Activated gamma-delta T cell treated with Interleukin-2 at 50 U/mL for 16 hours (primary cell): ENCODE measurements at regions not wholly inside any gene's neighbourhood (a gene's known extent, or its start where the extent isn't known, plus 50 kb on each side); places are given as distances from the start of the nearest gene placed in this dataset.
"Not testable (repeated sequence)": the region's sequence is repeated elsewhere in the genome, so short reads cannot be mapped to it uniquely, and the experiment has no call there.

Experiments used
- DNase-seq: peaks from one replicate; pipeline ENCODE4 v3.0.0-alpha.2; 2020

DNA sequence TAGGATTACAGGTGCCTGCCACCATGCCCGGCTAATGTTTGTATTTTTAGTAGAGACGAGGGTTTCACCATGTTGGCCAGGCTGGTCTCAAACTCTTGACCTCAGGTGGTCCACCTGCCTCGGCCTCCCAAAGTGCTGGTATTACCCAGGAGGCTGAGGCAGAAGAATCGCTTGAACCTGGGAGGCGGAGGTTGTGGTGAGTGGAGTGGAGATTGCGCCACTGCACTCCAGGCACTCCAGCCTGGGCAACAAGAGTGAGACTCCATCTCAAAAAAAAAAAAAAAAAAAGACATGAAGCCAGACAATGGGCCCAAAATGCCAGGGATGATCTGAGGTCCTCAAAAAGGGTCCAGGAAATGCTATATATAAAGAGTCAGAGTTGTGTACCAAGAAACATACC lies 392.9 kb downstream of the SEC14L1 start:
- not testable (repeated sequence) for DNase-seq

DNA sequence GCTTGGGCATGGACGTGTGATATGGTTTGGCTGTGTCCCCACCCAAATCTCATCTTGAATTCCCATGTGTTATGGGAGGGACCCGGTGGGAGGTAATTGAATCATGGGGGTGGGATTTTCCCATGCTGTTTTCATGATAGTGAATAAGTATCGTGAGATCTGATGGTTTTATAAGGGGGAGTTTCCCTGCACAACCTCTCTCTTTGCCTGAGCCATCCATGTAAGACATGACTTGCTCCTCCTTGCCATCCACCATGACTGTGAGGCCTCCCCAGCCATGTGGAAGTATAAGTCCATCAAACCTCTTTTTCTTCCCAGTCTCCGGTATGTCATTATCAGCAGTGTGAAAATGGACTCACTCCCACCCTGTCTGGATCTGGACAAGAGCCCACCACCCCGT lies 393.4 kb downstream of the SEC14L1 start:
- no peak for DNase-seq

DNA sequence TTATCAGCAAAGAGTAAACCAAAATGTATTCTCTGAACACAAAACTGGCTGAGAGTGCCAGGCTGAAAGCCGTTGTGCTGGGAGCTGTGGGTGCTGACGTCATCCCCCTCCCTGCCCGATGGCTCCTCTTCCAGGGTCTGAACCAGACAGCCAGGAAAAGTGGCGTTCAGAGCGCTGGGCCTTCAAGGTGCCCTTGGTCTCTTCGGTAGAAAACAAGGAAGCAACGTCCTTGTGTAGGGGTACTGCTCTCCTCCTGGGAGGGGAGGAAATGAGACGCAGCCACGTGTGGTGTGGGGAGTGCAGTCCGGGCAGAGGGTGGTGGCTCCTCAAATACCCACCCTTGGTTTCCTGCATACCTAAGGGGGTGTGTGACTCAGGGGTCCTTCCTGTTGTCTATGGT lies 394.7 kb downstream of the SEC14L1 start:
- no peak for DNase-seq

DNA sequence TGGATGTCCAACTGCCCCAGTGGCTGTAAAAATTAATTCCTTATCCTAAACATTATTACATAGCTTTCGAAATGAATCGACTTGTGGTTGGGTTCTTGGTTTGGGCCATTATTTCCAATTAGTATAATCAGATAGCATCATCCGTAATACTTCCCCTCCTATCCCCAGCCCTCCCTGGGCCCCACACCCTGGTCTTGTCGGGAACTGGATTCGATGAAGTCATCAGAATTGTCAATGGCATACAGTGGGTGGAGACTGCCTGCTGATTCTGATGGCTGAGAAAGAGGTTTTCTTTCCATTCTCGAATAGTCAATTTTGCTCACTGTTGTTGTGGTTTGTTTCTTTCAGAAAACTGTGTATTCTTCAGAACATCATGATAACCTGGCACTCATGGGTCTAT lies 395.1 kb downstream of the SEC14L1 start:
- no peak for DNase-seq

DNA sequence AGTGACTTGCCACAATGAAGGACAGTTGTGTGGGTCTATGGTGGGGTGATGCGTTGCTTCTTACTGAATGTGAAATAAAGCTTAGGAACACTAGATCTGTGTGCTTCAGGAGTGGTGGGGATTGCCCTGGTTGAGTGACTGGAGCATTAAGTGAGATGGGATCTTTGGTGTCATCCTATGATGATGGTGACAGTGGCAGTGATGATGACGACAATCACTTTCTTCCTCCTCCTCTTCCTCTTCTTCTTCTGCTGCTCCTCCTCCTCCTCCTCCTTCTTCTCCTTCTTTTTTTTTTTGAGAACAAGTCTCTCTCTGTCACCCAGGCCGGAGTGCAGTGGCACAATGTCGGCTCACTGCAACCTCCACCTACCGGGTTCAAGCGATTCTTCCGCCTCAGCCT lies 396.8 kb downstream of the SEC14L1 start:
- DNase-seq = no peak

DNA sequence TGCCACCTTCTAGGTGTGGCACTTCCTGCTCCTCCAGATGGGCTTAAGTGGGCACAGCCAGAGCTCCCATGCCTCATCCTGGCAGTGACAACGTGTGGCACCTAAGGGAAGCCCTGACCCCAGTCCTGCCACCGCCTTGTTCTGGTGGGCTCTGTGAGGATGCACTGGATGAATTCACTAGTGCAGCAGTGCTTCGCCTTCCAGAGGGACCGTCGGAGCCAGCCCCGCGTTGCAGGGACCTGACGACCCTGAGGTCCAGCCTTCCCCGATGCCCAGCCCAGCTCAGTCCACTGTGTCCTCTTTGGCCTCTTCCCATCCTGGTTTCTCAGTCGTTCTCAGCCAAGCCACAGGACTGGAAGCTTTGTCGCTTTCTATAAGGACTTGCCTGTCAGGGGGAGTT lies 399.8 kb downstream of the SEC14L1 start:
- no peak for DNase-seq

DNA sequence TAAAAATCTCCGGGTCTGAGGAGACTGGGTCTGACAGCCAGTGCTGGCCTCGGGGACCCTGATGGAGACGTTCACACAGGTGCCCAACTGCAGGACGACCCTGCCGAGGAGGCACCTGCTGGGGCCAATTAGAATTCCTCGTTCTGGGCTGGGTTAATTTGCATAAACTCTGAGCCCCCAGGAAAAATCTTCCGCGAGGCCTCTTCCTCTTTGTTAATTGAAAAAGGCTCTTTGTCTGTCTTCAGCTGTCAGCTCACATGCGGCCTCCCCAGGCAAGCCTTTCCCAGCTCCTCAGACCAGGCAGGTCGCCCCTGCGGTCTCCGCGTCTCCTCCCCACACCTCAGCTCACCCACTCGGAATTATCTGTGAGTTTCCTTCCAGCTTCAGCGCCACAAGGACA lies 400.2 kb downstream of the SEC14L1 start:
- DNase-seq = no peak

DNA sequence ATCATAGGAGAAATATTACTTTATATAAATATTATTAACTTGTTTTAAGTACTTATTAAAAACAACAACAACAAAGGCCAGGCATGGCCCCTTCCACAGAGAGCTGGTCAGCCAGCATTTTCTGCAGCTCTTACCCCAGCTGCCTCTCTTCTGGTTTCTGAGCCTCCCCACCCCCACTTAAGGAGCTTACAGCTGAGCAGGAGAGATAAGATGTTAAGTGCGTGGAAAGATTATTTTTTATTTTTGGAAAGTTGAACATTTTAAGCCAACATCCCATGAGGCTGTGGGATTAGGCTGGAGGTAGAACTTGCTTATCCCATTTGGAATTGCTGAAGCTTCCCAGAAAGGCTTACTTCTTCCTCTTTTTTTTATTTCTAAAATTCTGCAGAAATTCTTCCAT lies 401.2 kb downstream of the SEC14L1 start:
- DNase-seq = no peak

DNA sequence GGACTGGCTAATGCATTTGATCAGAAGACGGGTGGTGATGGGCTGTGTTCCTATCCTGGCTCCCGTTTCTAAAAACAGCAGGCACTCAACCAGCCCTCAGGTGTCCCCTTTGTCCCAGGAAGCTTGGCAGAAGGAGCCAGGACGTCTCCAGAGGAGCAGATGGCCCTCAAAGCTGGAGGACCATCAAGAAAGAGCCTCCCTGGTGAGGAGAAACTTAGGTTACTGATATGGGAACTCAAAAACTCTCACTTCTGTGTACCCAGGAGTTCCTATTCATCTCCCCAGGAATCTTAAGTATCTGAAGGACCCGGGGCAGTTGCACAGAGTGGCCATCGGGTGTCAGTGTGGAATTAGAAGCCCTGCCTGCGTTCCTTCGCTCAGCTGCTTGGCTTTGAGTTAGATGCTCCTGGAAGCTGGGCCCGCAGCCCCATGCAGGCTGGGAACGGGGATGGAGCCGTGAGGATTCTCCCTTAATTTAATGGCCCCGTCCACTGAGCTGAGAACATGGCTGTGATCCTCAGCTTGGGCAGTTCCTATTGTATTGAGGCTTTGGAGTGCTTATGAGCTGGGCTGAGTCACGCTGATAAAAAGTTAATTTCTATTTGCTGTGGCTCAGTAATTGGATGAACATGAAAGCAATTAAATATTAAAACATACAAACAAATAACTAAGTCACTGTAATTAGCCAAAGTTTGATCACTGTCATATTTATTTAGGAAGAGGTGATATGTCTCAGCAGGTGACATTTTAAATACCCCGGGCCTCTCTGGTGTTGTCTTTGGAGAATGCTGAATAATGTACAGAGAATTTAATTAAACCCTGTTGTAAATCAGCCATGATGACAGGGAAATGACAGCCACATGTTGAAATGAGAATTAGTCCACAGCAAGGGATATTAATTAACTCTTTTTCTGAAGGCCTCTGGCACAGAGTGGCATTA lies 402.1 kb downstream of the SEC14L1 start:
- peak; percentile 55 for DNase-seq

DNA sequence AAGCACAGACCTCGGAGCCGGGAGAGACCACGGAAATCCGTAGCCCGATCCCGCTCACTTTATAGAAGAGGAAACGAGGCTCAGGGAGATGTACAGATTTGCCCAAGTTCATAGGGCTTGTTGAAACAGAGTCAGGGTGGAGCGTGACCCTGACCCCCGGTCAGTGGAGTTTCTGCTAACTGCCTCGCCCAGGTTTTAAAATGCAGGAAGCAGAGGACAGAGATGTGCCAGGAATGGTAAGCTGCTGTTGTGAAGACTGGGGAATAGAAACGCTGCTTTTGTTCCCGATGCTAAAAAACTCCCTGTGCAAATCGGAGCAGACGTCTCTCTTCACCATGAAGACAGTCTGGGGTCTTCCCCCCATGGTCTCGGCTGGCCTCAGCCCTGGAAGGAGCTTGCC lies 403.0 kb downstream of the SEC14L1 start:
- DNase-seq = no peak

DNA sequence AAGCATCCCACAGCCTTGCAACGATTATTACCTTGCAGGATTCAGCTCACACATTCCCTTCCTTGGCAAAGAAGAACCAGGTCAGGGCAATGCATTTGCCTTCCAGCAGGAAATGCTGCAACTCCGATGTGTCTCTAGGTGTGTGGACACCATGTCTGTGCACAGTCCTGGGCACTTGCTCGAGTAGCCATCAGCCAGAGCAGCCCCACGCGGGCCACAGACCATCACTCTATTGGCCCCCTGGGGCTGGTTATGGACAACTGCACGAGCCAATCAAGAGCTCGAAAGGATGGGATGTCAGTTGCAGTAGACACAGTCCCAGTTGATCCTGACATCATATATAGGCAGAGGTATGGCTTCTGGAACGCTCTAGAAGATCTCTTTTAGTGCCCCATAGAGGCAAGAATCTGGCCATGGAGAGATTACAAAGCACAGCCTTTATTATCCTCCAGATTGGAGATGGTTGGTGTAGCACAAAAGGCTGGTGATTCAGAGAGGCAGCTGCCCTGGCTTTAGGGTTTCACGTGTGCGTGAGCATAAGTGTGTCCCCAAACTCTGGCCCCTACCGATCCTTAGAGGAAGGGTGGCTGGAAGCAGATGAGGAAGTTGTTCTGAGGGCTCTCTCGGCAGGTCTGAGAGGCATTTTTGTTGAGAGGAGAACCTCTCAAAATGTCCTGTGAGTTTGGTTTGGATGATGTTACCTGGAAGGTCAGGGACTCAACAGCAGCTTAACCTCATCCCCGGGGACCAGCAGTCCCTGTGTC lies 403.8 kb downstream of the SEC14L1 start:
- DNase-seq = no peak

DNA sequence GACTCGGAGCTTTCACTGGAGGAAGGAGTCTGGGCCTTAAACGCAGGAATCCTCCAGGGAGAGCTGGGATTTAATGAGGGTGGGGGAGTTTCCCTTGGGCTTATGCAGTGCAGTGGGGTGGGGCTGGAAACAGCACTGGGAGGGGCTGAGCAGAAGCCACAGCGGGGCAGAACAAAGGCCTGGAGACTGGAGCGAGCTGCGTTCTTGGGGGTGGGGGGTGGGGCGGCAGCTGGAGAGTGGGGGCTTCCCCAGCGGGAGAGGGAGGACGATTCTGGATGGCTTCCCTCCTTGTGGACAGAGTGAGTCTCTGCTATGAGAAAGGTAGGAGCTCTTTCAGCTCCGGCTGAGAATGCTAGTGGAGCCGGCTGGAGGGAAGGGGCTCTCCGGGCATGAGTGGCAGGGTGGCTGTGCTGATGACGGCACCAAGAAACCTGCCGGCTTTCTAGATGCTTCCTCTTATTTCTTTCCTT lies 406.0 kb downstream of the SEC14L1 start:
- no peak for DNase-seq

DNA sequence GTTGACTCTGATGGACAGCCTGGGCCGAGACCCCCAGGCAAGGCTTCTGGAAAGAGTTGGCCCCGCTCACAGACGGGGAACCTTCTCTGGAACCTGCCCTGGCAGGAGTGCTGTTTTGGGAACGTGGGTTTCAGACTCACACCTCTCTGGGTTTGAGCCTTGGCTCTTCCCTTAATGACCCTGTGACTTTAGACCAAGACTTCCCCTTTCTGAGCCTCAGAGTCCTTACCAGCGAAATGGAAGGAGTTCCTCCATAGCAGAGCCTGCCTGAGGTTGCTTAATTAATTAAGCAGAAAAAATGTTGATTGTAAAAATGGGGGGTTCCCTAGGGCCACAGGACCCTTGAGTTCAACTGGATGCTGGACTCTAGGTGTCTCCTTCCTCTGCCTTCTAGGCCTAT lies 408.2 kb downstream of the SEC14L1 start:
- no peak for DNase-seq

DNA sequence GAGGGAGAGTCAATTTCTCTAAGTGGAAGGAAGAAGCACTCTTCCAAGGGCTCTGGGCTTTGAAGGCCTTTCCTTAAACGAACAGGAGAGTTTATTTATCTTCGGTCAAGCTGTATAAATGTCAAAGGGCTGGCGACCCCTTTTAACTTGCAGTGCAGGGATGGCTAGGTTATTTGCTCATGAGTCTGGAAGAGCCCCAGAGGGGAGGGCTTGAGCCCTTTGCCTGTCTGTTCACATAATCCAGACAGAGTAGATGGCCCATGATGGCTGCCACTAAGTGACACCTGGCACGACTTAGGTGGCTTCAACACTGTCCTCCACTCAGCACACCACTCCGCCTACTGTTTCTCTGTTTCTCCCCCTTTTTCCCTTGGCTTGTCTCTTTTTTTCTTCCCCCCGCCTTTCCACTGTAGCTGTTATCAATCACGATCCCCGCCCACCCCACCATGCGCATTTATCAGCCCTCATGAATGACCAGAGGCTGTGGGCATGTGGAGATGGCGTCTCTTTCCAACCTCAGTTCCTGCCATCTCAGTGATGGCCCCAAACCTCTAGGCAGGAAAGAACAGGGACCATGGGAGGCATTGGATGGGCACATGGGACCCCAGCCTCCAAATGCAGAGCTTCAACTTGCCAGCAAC lies 408.7 kb upstream of the TNRC6C start:
- no peak for DNase-seq

DNA sequence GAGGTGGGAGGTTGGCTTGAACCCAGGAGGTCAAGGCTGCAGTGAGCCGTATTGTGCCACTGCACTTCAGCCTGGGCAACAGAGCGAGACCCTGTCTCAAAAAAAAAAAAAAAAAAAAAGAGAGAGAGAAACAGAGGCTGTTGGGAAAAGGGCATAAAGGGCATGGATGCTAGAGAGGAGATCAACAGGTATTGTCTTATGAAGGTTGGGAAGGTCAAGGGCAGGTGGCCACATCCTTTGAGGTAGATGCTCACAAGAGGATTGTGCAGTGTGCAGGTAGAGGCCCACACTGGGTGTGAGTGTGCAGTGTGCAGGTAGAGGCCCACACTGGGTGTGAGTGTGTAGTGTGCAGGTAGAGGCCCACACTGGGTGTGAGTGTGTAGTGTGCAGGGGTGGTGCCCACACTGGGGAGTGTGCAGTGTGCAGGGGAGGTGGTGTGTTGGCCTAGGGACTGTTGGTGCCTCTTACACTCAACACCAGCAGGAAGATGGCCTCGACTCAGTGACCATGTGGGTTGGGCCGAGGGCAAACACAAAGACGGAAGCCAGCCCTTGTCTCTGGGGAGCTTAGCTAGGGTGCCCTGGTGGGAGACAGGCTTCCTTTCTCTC lies 404.9 kb upstream of the TNRC6C start:
- no peak for DNase-seq

DNA sequence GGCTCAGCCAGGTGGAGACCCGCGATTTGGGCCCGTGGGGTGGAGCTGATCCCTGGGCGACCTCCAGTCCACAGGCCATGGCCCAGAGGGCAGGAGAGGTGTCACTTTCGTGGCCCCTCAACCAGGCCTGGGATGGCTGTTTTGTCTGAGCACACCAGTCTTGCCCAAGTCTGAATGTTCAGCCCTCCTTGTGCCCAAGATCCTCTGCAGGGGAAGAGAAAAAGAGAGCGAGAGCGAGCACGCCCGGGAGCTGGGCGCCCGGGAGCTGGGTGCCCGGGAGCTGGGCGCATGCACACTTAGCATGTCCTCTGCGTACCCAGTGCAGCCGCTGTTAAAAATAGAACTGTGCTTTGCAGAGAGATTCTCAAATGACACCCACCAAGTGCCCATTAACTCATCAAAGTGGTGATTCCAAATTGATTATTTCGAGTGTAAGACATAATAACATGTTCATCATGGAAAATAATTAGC lies 403.3 kb upstream of the TNRC6C start:
- no peak for DNase-seq

DNA sequence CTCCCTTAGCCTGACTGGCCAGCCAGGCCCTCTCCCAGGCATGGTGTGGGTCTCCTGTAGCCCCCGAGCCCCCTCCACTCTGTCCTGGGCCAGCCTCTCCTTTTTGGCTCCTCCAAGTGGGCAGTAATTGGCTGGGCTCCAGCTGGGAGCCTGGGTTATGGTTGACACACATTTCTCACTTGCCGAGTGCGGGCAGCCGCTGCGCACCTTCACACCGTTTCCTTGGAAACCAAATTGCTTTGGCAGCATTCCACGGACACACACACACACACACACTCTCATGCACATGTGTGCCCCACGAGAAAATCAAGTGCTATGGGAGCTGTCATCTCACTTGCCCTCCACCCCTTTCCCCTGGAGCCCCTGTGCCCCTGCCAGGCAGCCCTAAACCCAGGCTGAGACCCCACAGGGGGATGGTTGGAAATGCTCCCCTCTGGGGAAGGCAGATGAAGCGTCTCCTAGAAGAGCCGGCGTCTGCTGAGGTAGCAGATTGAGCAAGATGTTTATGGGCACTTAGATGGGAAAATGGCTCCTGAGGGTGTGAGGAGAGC lies 402.7 kb upstream of the TNRC6C start:
- DNase-seq = no peak

DNA sequence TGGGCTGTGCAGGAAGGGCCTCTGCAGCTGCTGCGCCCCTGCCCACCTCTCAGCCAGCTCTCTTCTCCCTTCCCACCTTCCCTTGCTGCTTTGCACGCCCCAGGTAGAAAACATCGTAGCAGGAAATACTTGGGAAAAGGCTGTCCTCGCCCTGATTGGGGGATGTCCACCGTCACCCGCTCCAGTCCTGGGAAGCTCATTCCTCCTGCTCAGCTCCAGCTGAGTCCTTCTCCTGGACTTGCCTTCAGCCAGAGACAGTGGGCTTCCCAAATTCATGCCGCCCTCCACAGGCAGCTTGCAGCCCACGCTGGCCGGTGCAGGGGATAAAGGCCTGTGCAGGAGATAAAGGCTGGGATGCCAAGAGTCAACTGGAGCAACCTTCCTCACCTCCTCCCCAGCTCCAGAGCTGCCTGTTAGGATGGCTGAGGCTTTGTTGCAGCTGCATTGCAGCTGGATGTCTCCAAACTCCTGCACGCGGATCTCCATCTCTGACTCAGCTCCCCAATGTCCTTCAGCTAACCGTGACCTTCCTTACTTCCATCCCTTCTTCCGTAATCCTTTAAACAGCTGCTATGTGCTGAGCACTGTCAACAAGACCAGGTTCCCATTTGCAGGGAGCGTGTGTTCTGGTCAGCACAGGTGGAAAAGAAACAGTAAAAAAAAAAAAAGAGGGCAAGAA lies 402.0 kb upstream of the TNRC6C start:
- no peak for DNase-seq

DNA sequence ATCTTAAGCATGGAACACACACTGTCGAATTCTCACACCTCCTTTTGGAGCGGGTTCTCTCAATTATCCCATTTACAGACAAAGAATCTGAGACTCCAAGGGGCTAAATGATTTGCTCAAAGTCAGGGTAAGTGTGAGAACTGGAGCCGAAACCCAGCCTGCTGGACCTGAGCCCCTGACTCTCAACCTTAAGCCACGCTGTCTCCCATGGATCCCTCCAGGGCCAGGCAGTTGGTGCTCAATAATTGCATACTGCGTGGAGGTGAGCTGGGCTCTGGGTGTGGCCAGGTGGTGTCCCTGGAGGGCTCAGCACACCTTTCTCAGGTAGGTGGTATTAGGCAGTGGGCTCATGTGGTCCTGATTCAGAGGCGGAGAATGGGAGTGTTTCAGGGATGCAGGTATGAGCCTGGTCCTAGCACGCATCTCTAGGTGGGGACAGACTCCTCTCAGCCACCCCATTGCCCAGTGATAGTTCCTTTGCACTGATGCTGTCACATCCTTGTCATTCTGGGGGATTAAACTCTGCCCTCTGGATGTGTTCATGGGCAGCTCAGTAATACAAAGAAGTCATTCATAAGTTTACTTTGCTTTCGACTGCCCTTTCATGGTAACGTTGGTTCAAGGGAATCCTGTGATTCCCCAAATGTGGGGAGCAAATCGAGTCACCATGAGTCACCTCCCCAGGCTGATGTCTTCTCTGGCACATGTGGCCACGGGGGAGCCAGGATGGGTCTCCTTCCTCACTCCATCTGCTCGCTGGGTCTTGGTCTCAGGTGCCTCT lies 399.5 kb upstream of the TNRC6C start:
- DNase-seq = no peak

DNA sequence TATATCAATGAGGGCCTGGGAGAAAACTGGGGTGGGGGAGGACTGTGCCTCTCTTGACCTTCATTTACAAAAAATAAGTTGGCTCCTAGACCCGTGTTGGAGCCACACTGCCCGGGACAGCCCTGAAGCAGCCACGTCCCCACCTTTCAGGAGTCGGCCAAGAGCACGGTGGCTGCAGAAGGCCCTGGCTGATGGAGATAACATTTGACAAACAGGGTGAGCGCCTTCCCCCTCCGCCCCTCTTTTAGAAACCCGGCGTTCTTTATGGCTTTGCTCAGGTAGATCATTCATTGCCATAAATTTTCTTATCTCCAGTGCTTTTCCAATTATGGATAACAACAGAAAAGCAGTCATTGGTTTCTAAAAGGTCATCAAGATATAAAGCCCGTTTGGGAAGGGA lies 398.1 kb upstream of the TNRC6C start:
- DNase-seq = no peak

DNA sequence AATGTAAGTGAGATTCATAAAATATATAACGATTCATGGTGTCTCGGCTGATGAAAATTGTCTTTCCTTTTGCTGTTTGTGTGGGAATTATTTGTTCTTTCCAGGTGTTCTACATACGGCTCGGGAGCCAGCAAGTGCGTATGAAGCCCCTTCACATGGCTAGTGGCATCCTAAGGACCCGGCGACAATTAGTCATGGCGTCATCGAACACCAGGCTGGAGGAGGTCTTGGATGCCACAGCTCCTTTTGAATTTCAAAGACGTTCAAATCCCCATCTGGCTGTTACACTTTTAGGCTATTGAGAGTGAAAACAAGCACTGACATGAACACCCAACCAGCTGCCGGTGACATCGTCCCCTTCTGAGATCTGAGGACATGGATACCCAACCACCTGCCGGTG lies 397.7 kb upstream of the TNRC6C start:
- DNase-seq = no peak
